ENCODE measurements at regions not wholly inside any gene's neighbourhood (a gene's known extent, or its start where the extent isn't known, plus 50 kb on each side); places are given as distances from the start of the nearest gene placed in this dataset.

DNA sequence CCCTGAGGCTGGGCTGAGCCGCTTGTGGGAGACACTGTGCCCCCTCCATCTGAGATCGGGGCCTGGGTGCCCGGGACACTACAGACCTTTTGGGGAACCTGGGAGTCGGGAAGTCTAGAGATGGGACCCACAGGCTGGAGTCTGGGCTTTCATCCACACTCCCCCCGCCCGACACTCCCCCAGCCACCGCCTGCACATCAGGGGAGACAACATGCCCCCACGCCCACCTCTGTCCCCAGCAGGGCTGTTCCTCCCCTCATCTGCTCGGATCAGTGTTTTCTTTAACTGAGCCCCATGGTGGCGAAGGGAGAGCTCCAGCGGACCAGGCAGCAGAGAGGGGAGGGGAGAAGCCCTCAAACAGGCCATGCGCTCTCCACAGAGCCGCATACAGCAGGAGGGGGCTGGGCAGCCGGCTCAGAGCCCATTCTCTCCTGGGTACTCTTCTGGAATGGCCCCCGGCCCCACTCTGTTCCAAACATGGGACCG lies 174.7 kb downstream of the IGLL1 start:
- Histone ChIP-seq H3K27me3 (ENCODE audit: control insufficient read depth, insufficient read depth, low read length) (no peaks in the 10 kb centered on the region), H3K36me3 (ENCODE audit: control insufficient read depth, insufficient read depth, low read length) (no peaks in the 10 kb centered on the region), H3K4me3 (ENCODE audit: low read length) (no peak overlapping the region), H3K27ac (ENCODE audit: low read length) (no peak overlapping the region), H3K4me1 (ENCODE audit: control insufficient read depth, insufficient read depth, low read length) (peaks cover 17% of the 10 kb centered on the region), H3K9me3 (ENCODE audit: control insufficient read depth, low read depth, low read length) (no peaks in the 10 kb centered on the region)
- no peak for DNase-seq
- WGBS (ENCODE audit: insufficient coverage, low lambda C conversion rate) = no CpG with 5 or more reads among the region's 16 CpGs

DNA sequence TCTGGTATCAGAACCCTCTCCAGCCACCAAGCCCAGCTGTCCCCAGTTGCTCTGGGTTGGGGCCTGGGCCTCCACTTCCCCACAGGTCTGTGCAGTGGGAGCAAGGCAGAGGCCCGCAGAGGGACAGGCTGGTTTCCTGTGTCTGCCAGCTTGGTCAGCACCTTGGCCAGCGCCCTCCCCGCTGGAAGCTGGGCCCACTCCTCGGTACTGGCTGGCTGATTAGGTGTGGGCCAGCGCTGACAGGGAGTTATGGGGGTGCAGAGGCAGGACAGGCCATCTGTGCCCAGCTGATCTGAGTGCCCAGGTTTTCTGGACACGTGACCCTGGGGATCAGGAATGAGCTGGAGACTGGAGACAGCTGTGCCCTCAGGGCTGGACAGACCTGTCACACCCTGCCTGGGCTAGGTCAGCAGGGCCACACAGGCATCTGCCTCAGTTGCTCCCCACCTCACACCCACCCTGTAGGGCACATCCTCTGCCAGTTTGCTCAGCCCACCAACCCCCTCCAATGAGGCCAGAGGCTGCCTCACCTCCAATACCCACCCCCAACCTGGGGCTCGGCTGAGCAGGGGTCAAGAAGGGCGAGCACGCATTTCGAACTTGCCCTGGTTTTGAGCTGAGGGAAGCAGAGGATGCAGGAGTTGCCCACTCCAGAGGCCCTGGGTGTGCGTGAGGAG lies 175.3 kb downstream of the IGLL1 start:
- WGBS (ENCODE audit: insufficient coverage, low lambda C conversion rate) = no CpG with 5 or more reads among the region's 11 CpGs

DNA sequence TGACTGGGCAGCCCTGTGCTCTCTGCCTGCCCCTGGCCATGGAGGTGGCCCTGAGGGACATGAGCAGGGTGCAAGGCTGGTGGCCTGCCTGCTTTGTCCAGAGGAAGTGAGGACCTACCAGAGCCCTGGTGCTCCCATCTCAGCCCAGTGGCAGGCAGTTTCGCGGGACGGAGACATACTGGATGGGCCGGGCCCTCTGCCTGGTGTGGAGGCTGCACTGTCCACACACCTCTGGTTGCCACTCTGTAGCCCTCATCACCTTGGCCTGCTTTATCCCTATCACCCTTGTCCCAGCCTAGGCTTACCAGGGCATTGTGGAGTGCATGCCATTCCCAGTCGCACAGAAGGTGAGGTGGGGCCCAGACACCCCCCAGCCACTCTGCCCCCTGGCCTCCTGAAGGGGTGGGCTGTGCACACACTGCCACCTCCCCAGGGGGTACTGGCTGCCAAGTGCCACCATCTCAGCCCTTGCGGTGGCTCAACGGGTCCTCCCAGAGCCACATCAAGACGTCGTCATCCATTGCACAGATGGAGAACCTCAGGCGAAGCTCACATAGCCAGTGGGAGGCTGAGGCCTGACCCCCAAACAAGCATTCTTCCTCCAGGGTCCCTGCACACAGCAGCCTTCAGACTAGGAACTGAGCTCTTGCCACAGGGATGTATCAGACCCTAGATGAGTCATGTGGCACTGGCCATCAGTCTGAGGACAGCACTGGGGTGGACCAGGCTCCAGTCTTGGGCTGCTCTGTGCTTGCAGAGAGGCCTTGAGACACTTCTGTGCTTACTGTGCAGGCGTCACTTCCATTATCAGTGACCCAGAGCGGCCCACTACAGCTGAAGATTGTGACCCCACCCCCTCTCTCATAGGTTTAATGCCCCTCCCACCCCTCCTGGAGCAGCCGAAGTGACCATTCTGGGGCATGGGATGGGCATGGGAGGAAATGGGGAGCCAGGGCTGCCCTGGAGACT lies 176.1 kb downstream of the IGLL1 start:
- H3K27me3 ChIP-seq (ENCODE audit: control insufficient read depth, insufficient read depth, low read length) = no peaks in the 10 kb centered on the region
- H3K4me1 ChIP-seq (ENCODE audit: control insufficient read depth, insufficient read depth, low read length) = peaks cover 17% of the 10 kb centered on the region
- no CpG with 5 or more reads among the region's 13 CpGs for WGBS (ENCODE audit: insufficient coverage, low lambda C conversion rate)
- no peaks in the 10 kb centered on the region for H3K9me3 ChIP-seq (ENCODE audit: control insufficient read depth, low read depth, low read length)
- no peaks in the 10 kb centered on the region for H3K36me3 ChIP-seq (ENCODE audit: control insufficient read depth, insufficient read depth, low read length)
- H3K27ac ChIP-seq (ENCODE audit: low read length) = no peak overlapping the region
- no peak overlapping the region for H3K4me3 ChIP-seq (ENCODE audit: low read length)
- DNase-seq = no peak

More for the DNA sequence above, 175.3 kb downstream of the IGLL1 start:
- no peaks in the 10 kb centered on the region for H3K36me3 ChIP-seq (ENCODE audit: control insufficient read depth, insufficient read depth, low read length)
- no peaks in the 10 kb centered on the region for H3K27me3 ChIP-seq (ENCODE audit: control insufficient read depth, insufficient read depth, low read length)
- no peaks in the 10 kb centered on the region for H3K9me3 ChIP-seq (ENCODE audit: control insufficient read depth, low read depth, low read length)
- DNase-seq = peak; percentile 34 to 44
- H3K4me3 ChIP-seq (ENCODE audit: low read length) = no peak overlapping the region
- peaks cover 17% of the 10 kb centered on the region for H3K4me1 ChIP-seq (ENCODE audit: control insufficient read depth, insufficient read depth, low read length)
- no peak overlapping the region for H3K27ac ChIP-seq (ENCODE audit: low read length)

DNA sequence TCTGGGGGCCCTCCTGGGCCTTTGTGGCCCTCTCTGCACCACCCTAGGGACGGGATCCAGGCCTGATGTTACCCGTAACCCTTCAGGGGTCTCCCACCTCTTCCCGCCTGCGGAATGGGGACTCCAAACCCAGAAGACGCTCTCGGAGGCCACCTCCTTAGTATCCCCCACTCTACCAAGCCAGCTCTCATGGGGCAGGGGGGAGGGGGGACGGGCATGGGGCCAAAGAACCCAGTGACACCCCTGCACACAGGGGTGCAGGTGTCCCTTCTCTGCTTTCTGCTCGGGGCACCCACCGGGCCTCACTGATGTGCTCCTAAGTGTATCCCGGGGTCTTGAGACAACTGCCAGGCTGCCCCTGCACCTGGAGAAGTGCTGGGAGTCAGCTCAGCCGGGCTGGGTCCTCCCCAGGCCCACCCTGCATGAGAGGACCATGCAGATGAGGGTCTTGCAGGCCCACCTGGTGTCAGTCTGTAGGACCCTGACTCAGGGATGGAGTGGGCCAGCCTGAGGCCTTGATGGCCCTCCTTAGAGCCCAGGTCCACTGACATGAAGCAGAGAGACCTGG lies 176.9 kb downstream of the IGLL1 start:
- Histone ChIP-seq H3K4me3 (ENCODE audit: low read length) (no peak overlapping the region), H3K36me3 (ENCODE audit: control insufficient read depth, insufficient read depth, low read length) (no peaks in the 10 kb centered on the region), H3K27ac (ENCODE audit: low read length) (peak overlapping the region; percentile 51), H3K9me3 (ENCODE audit: control insufficient read depth, low read depth, low read length) (no peaks in the 10 kb centered on the region), H3K4me1 (ENCODE audit: control insufficient read depth, insufficient read depth, low read length) (peaks cover 17% of the 10 kb centered on the region), H3K27me3 (ENCODE audit: control insufficient read depth, insufficient read depth, low read length) (no peaks in the 10 kb centered on the region)
- WGBS (ENCODE audit: insufficient coverage, low lambda C conversion rate) = no CpG with 5 or more reads among the region's 11 CpGs
- no peak for DNase-seq

DNA sequence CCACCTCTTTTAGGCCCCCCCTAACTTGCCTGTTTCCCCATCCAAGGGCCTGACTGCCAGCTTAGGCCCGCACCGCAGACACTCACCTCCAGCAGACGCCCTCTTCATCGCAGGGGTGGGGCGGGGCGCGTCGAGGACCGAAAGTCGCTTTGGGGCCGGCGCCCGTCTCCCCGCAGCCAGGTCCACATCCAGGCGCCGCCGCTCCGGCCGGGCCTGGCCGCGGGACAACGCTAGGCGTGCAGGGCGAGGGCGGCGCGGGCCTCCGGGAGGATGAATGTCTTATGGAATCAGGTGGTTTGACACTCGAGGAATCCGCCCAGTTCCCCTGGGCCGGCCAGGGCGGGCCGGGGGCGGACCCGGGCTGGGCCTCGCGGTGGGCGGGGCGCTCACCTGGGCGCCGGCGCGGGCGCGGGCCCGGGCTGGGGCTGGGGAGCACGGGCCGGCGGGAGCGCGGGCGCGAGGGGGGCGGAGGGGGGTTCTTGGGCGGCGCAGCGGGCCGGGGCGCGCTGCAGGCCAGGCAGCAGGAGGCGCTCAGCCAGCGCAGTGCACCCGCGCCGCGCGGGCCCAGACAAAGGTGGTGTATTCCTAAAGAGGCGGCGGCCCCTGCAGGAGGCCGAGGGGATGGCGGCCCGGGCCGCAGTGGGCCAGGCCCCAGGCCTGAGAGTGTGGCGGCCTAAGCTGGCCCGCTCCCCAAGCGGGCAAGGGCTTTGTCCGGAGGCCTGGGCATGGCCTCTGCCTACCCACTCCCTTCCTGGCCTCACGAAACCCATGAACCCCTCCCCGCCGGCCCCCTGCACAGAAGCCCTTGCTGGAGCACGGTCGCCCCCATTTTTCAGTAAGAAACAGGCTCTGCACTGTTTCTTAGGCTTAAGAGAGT lies 177.6 kb downstream of the IGLL1 start:
- Histone ChIP-seq H3K4me1 (ENCODE audit: control insufficient read depth, insufficient read depth, low read length) (peaks cover 17% of the 10 kb centered on the region), H3K27ac (ENCODE audit: low read length) (peak overlapping the region; percentile 53), H3K4me3 (ENCODE audit: low read length) (peak overlapping the region; percentile 51), H3K9me3 (ENCODE audit: control insufficient read depth, low read depth, low read length) (no peaks in the 10 kb centered on the region), H3K27me3 (ENCODE audit: control insufficient read depth, insufficient read depth, low read length) (no peaks in the 10 kb centered on the region), H3K36me3 (ENCODE audit: control insufficient read depth, insufficient read depth, low read length) (no peaks in the 10 kb centered on the region)
- no CpG with 5 or more reads among the region's 82 CpGs for WGBS (ENCODE audit: insufficient coverage, low lambda C conversion rate)
- DNase-seq = peak; percentile 83 to 92

DNA sequence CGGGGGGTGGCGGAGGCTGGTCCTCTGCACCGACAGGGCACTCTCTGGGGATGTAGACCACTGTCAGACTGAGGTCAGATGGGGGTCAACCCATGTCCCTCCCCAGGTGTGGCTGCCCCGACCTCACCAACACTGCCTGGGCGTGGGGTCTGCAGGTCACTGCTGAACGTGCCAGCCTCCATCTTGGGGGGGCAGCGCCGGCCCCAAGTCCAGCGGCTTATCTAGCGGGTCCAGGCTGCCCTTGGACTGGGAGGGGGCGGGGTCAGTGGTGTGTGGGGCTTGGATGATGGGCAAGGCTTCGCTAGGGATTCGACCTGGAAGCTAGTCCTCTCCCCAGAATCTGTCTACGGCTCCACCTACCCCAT lies 178.2 kb downstream of the IGLL1 start:
- Histone ChIP-seq H3K4me1 (ENCODE audit: control insufficient read depth, insufficient read depth, low read length) (peaks cover 17% of the 10 kb centered on the region), H3K4me3 (ENCODE audit: low read length) (peak overlapping the region; percentile 51), H3K27ac (ENCODE audit: low read length) (peak overlapping the region; percentile 53), H3K9me3 (ENCODE audit: control insufficient read depth, low read depth, low read length) (no peaks in the 10 kb centered on the region), H3K27me3 (ENCODE audit: control insufficient read depth, insufficient read depth, low read length) (no peaks in the 10 kb centered on the region), H3K36me3 (ENCODE audit: control insufficient read depth, insufficient read depth, low read length) (no peaks in the 10 kb centered on the region)
- DNase-seq = no peak
- no CpG with 5 or more reads among the region's 14 CpGs for WGBS (ENCODE audit: insufficient coverage, low lambda C conversion rate)

DNA sequence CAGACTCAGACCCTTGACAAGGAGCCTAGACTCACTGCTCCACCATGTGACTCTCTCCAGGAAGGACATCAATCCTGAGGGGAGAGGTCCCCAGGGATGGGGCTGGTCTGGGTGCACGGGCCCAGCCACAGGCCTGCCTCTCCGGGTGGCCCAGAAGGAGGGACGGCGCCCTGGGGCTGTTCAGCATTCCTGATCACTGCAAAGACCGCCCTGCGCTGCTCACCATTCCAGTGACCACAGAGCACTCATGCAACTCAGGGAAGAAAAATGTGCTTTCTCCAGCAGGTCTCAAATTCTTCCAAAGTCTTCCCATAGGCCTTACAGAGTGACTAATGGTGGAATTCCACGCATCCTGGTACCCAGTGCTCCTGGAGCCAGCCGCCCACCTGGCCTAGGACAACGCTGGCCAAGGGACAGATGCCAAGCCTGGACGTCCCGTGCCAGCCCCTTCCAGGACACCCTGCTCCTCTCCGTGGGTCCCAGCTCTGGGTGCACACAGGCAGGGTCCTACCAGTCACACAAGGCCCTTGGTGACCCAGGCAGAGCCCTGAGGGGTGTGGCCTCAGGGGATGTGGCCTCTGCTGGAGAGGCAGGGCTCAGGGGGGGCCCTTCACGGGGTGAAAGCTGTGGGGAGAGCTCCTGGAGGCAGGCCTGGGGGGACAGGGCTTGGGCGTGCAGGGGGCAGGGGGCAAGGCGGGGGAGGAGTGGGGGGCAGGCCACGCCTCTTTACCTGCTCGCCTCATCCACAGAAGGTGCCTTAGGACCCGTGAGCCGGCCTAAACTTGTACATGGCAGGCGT lies 178.8 kb downstream of the IGLL1 start:
- Histone ChIP-seq H3K4me3 (ENCODE audit: low read length) (peak overlapping the region; percentile 51), H3K27me3 (ENCODE audit: control insufficient read depth, insufficient read depth, low read length) (no peaks in the 10 kb centered on the region), H3K36me3 (ENCODE audit: control insufficient read depth, insufficient read depth, low read length) (no peaks in the 10 kb centered on the region), H3K4me1 (ENCODE audit: control insufficient read depth, insufficient read depth, low read length) (peaks cover 17% of the 10 kb centered on the region), H3K9me3 (ENCODE audit: control insufficient read depth, low read depth, low read length) (no peaks in the 10 kb centered on the region), H3K27ac (ENCODE audit: low read length) (peak overlapping the region; percentile 26)
- DNase-seq = peak in 1 of 2 donors; percentile 13
- no CpG with 5 or more reads among the region's 20 CpGs for WGBS (ENCODE audit: insufficient coverage, low lambda C conversion rate)

DNA sequence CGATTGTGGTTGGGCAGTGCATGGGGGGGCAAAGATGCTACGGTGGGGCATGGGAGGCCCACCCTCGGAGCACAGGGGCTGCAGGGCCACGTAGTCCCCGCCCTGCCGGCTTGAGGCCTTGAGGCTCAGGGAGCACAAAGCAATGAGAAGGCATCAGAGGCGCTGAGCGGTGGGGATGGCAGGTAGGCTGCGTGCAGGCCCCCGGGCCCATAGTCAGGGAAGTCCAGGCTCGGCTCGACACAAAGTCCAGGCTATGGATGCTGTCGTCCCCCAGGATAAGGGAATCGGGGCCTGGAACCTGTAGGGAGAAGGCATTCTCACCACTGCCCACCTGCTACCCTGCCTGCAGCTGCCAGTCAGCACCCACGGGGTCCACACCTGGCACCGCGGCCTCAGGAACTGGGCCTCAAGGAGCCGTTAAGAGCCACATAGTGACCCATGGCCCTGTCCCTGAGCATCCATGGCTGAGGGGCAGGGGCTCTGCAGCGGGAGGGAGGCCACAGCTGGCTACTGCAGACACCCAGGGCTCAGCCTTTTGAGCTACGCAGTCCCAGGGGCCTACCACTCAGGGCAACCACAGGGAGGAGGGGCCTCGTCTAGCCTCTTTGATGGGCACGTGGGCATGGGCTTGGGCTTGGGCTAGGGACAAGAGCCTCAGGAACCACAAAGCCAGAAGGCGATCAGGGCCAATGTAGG lies 179.7 kb downstream of the IGLL1 start:
- Histone ChIP-seq H3K36me3 (ENCODE audit: control insufficient read depth, insufficient read depth, low read length) (no peaks in the 10 kb centered on the region), H3K9me3 (ENCODE audit: control insufficient read depth, low read depth, low read length) (no peaks in the 10 kb centered on the region), H3K4me1 (ENCODE audit: control insufficient read depth, insufficient read depth, low read length) (peaks cover 17% of the 10 kb centered on the region), H3K27me3 (ENCODE audit: control insufficient read depth, insufficient read depth, low read length) (no peaks in the 10 kb centered on the region), H3K4me3 (ENCODE audit: low read length) (no peak overlapping the region), H3K27ac (ENCODE audit: low read length) (no peak overlapping the region)
- WGBS (ENCODE audit: insufficient coverage, low lambda C conversion rate) = no CpG with 5 or more reads among the region's 23 CpGs
- DNase-seq = no peak
